ENCODE measurements at regions not wholly inside any gene's neighbourhood (a gene's known extent, or its start where the extent isn't known, plus 50 kb on each side); places are given as distances from the start of the nearest gene placed in this dataset.
A peak's percentile ranks its signal among the peaks of the same experiment; 100 is the strongest.
"Not testable (repeated sequence)": the region's sequence is repeated elsewhere in the genome, so short reads cannot be mapped to it uniquely, and the experiment has no call there.

DNA sequence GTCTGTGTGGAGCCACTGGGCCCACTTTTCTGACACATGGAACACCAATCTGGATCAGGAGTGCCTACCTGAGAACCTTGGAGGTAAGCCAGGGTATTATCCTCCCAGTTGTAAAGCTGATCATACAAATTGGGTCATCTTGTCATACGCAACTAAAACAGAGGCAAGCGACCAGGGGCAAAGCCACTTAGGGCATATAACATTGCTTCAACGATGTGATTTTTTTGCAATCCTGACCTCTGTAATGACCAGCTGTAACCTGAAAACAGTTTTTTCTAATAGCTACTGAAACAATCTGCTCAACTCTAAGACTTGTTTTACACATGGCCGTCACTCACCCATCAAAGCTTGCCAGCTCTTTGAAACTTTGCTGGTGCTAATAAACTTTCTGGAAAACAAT lies 261.5 kb upstream of the AGTR2 start:
- no peak for DNase-seq

DNA sequence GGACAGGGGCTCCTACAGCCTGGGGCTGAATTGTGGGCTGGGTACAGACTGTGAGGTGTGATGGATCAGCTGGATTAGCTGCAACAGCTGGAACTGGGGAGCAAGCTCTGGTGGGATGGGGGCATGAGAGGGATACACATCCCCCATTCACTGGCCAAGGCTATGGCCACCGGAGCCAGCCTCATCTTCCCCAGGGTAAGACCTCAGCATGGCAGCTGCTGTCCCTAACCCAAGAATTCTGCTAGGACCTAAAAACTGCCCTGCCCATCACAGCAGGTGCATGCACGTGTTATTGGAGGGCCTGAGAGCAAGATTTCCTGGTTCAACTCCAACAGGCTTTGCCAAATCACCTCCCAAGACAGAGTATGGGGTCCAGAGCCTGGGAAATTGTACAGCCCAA lies 258.6 kb upstream of the AGTR2 start:
- no peak for DNase-seq

- DNase-seq, result peak in 1 of 58 donors; percentile 2
These were observed 258.1 kb upstream of the AGTR2 start for GRCh38 chrX:115912372-115912897.

DNA sequence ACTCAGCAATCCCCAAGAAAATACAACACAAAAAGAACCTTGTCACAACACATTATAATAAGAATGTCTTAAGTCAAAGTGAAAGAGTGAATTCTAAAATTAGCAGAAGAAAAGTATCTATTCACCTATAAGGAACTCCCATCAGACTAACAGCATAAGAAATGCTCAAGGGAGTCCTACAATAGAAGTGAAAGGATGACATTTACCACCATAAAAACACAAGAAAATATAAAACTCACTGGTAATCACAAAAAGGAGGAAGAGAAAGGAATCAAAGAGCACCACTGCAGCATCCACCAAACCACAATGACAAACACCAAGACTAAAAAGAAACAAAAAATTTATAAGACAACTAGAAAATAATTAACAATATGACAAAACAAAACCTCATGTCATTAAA lies 257.0 kb upstream of the AGTR2 start:
- no peak for DNase-seq

DNA sequence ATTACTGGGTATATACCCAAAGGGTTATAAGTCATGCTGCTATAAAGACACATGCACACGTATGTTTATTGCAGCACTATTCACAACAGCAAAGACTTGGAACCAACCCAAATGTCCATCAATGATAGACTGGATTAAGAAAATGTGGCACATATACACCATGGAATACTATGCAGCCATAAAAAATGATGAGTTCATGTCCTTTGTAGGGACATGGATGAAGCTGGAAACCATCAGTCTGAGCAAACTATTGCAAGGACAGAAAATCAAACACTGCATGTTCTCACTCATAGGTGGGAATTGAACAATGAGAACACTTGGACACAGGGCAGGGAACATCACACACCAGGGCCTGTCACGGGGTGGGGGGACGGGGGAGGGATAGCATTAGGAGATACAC lies 254.9 kb upstream of the AGTR2 start:
- DNase-seq, result not testable (repeated sequence)

DNA sequence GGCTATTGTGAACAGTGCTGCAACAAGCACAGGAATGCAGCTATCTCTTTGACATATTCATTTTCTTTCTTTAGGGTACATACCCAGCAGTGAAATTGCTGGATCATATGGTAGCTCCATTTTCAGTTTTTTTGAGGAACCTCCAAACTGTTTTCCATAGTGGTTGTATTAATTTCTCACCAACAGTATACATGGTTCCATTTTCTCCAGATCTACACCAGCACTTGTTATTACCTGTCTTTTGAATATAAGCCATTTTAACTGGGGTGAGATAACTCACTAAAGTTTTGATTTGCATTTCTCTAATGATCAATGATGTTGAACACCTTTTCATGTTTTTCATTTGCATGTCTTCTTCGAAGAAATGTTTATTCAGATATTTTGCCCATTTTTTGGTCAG lies 241.1 kb upstream of the AGTR2 start:
- DNase-seq, result no peak

DNA sequence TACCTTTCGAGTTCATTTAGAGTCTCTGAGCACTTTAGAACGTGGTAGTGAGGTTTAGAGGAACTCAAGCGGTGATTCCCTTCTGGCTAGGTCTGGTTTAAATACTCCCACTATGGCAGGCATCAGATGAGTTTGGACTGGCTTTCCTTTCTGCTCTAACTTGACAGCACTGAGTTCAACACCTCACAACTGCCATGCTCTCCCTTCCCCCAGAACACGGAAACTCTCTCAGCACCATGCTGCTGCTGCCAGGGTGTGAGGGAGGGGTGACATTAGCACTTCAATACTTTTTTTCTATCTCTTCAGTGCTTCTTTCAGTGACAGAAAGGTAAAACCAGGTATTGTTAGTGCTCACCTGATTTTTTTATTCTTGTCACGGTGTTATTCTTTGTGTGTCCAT lies 234.5 kb upstream of the AGTR2 start:
- DNase-seq, result no peak

DNA sequence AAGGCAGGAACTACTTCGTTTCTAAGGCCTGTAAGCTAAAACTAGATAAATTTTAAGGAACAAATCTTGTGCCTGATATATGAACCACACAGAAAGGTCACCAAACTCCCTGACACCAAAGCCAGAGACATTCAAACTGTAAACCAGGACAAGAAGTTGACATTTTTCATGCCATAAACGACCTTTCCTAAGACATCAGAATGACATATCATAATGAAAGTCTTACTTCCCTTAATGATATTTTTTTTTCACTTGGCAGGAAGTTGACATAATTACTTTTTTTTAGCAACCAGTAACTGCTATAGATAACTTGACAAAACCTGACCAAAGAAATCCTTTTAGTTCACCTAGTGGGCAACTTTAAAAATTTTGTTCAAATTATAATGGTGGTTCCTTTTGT lies 231.5 kb upstream of the AGTR2 start:
- DNase-seq, result no peak

DNA sequence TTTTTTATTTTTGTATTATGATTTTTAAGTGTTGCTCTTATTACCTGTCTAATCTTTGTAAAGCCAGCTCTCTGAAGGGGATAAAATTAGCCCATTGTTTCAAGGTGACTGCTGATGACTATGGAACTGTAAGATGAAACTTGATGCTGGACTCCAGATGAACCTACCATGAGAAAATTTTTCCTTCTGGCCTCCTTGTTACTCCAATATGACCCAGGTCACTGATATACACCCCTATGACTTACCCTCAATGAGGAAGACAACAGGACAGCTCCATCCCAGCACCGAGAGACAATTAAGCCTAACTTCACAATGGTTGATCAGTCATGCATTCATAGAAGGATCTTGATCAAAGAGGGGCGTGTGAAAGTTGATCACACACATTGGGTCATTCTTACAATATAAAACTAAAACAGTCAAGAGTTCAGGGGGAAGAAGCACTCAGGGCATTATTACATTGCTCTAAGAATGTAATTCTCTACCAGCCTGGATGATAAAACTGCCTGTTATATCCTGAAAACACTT lies 230.8 kb upstream of the AGTR2 start:
- DNase-seq, result no peak

- DNase-seq, result no peak
These were observed 230.2 kb upstream of the AGTR2 start for GRCh38 chrX:115940348-115940747.

- DNase-seq, result peak in 51 of 58 donors; percentile 1 to 96 (median 62)
These were observed 229.6 kb upstream of the AGTR2 start for GRCh38 chrX:115940888-115941332.

- DNase-seq, result no peak
These were observed 229.2 kb upstream of the AGTR2 start for GRCh38 chrX:115941388-115941787.

DNA sequence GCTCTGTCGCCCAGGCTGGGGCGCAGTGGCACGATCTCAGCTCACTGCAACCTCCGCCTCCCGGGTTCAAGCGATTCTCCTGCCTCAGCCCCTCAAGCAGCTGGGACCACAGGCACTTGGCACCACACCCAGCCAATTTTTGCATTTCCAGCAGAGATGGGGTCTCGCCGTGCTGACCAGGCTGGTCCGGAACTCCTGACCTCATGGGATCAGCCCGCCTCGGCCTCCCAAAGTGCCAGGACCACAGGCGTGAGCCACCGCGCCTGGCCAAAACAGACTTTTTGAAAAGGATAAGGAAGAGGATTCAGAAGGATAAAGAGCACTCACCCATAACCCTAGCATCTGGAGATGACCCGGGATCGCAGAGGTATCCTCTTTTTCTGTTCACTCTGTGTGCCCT lies 224.5 kb upstream of the AGTR2 start:
- DNase-seq, result no peak

GRCh38 chrX:115948018-115948923 lies 222.3 kb upstream of the AGTR2 start:
- peak in 4 of 58 donors; percentile 5 to 25 (median 9) for DNase-seq

DNA sequence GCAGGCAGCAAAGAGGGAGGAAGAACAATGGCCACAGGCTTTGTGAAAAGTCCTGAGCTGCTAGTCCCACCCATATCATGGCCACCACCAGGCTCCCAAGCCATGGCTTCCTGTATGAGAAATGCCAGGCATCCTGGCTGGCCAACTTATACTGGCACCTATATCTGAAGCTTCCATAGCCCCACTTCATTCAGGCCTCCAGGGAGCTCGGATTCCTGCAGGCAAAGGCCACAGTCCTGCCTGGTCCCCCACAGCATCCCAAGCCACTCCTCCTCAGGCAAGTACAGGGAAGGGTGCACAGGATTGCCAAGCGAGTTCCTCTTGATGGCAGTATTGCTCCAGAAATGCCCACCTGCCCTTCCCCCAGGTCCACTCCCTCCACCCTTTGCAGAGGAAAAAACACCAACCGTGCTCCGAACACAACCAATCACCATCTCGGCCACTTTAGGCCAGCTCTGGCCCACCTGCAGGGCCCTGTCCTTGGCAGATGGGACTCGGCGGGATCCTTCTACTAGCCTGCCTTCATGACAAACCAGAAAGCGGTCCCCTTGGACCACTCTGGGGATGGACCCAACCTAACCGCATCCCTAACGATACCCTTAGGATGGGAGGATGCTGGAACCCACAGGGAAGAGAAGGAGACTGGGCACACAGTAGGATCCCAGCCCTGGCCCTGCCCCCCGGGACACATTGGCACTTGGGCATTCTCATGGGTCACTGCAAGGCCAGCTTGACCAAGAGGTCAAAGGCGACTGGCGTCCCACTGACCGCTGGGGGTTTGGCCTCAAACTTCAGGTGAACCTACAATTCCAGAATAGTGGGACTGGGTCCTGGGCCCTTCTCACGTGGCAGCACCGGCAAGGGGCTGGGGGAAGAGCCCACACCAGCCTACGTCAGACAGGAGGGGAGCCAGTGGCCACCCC lies 220.4 kb upstream of the AGTR2 start:
- DNase-seq, result peak in 44 of 58 donors; percentile 2 to 90 (median 64)

DNA sequence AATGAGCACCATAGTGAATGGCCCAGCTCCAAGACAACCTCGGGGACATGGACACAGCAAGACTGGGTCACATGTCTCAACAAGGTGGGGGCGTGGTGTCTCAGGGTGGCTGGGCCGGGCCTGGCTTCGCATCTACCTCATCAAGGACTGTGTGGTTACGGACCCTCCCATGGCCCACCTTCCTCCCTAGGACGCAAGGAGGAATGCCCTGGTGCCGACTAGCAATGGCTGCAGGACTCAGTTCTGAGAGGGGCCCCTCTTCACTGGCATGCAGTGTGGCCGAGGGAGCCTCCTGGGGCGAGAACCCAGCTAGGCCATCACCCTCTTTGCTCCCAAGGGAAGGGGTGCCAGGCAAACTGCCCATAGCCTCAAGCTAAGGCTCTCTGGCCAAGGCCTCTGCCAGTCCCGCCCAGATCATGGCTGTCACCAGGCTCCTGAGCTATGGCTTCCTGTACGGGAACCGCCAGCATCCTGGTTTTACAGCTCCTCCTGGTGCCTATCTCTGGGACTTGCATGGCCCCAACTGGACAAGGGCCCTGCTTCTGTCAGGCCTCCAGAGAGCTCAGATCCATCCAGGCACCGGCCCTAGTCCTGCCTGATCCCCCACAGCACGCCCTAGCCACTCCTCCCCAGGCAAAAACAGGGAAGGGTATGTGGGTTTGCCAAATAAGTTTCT lies 218.0 kb upstream of the AGTR2 start:
- DNase-seq, result peak in 18 of 58 donors; percentile 0 to 60 (median 20)

- DNase-seq, result peak in 18 of 58 donors; percentile 3 to 45 (median 20)
These were observed 212.6 kb upstream of the AGTR2 start for GRCh38 chrX:115957862-115958490.

DNA sequence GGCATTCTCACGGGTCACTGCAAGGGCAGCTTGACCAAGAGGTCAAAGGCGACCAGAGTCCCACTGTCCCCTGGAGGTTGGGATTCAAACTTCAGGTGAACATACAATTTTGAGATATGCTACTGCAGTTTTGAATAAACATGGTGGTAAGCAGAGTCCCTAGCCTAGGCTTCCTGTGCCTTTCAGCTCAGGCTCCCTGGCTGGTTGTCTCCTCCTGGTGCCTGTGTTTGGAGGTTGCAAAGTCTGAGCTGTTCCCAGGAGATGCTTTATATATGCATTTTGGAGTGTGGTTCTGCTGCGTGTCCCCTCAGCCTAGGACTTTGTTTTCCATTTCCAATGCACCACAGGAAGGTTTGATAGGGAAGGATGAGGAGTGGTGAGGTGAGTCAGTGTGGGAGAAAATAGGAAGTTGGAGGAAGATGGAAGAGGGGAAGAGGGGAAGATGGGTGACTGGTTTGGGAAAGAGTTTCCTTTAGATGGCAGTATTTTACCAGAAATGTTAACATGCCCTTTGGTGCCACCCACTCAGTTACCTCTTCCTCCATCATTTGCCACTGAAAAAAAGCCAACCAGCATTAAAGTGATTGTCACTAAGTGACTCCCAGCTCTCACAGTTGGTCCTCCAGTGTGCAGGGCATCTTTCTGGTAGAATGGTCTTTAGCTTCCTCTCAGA lies 211.7 kb upstream of the AGTR2 start:
- peak in 1 of 58 donors; percentile 3 for DNase-seq

- no peak for DNase-seq
These were observed 210.0 kb upstream of the AGTR2 start for GRCh38 chrX:115960440-115961084.

Measured in anterior cingulate cortex (tissue), 58 donors.